ENCODE measurements at regions not wholly inside any gene's neighbourhood (a gene's known extent, or its start where the extent isn't known, plus 50 kb on each side); places are given as distances from the start of the nearest gene placed in this dataset.

DNA sequence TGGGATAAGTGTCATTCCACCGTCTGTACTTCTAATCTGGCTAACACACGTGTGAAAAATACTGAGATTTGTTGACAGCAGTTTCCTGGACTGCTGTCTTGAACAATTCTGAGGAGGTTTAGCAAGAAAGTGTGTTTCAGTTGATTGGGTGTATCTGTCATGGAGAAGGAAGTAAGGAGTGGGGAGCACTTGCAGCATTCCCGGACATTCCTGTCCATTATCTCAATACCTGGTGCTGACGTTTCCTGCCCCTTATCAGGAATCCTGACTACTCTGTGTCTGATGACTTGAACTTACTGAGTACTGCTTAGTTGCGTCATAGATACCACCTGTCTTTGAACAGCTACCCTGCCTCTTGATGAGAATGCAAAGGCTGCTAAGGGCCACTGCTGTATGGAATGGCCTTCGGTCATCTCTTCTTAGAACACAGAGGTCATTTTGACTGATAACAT, 72.0 kb upstream of the VKORC1L1 start (continued):
- TF ChIP-seq RFX5 (IDR thresholded peaks at IDR 0.05; ENCODE audit: low read depth, low read length) (no peak), TCF3 (CRISPR knock-in tag; IDR thresholded peaks at IDR 0.05) (peak; percentile 55; the same call in 1 of the 2 replicates), POLR2B (IDR thresholded peaks at IDR 0.05; ENCODE audit: low read depth, partially characterized antibody) (no peak), COPS2 (conservative IDR thresholded peaks at IDR 0.05) (no peak), CEBPG (CRISPR knock-in tag; IDR thresholded peaks at IDR 0.05) (no peak), CEBPG (tag; conservative IDR thresholded peaks at IDR 0.05 in 1 of 2, IDR thresholded peaks at IDR 0.05 in 1 of 2) (peak; percentile 28 to 69; a peak in 3 of 4 replicates), PRMT5 (CRISPR knock-in tag; IDR thresholded peaks at IDR 0.05) (no peak), GABPB1 (CRISPR knock-in tag; IDR thresholded peaks at IDR 0.05) (no peak), CBFA2T2 (conservative IDR thresholded peaks at IDR 0.05) (0 out of 2 replicates have a peak, but pooled peaks have one; percentile 16), CEBPB (tag; IDR thresholded peaks at IDR 0.05) (peak; percentile 84), ZNF184 (CRISPR knock-in tag; IDR thresholded peaks at IDR 0.05) (no peak), CREB3 (tag; conservative IDR thresholded peaks at IDR 0.05; ENCODE audit: low read depth) (no peak), NCOR1 (IDR thresholded peaks at IDR 0.05) (peak; percentile 39; the same call in 1 of the 2 replicates), ZNF764 (CRISPR knock-in tag; IDR thresholded peaks at IDR 0.05; ENCODE audit: low read depth) (no peak), ESRRA (IDR thresholded peaks at IDR 0.05; ENCODE audit: borderline replicate concordance, low read depth) (no peak), ZKSCAN8 (CRISPR knock-in tag; IDR thresholded peaks at IDR 0.05) (no peak), PRDM10 (IDR thresholded peaks at IDR 0.05; ENCODE audit: partially characterized antibody) (no peak)
- TF ChIP-seq, protein P1, sequence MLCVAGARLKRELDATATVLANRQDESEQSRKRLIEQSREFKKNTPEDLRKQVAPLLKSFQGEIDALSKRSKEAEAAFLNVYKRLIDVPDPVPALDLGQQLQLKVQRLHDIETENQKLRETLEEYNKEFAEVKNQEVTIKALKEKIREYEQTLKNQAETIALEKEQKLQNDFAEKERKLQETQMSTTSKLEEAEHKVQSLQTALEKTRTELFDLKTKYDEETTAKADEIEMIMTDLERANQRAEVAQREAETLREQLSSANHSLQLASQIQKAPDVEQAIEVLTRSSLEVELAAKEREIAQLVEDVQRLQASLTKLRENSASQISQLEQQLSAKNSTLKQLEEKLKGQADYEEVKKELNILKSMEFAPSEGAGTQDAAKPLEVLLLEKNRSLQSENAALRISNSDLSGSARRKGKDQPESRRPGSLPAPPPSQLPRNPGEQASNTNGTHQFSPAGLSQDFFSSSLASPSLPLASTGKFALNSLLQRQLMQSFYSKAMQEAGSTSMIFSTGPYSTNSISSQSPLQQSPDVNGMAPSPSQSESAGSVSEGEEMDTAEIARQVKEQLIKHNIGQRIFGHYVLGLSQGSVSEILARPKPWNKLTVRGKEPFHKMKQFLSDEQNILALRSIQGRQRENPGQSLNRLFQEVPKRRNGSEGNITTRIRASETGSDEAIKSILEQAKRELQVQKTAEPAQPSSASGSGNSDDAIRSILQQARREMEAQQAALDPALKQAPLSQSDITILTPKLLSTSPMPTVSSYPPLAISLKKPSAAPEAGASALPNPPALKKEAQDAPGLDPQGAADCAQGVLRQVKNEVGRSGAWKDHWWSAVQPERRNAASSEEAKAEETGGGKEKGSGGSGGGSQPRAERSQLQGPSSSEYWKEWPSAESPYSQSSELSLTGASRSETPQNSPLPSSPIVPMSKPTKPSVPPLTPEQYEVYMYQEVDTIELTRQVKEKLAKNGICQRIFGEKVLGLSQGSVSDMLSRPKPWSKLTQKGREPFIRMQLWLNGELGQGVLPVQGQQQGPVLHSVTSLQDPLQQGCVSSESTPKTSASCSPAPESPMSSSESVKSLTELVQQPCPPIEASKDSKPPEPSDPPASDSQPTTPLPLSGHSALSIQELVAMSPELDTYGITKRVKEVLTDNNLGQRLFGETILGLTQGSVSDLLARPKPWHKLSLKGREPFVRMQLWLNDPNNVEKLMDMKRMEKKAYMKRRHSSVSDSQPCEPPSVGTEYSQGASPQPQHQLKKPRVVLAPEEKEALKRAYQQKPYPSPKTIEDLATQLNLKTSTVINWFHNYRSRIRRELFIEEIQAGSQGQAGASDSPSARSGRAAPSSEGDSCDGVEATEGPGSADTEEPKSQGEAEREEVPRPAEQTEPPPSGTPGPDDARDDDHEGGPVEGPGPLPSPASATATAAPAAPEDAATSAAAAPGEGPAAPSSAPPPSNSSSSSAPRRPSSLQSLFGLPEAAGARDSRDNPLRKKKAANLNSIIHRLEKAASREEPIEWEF (CRISPR knock-in tag; IDR thresholded peaks at IDR 0.05), result no peak

All from K562 (cell line).